Right lobe of liver (tissue), 4 donors: ENCODE measurements at regions not wholly inside any gene's neighbourhood (a gene's known extent, or its start where the extent isn't known, plus 50 kb on each side); places are given as distances from the start of the nearest gene placed in this dataset.

Experiments
- CTCF ChIP-seq, 4 donors: fragments of 200-600 bp in 3 of 4; fragments of 450-650 bp in 1 of 4; IDR thresholded peaks; one replicate each; pipeline versions ENCODE4 v1.5.1 to v1.8.0; 2016 to 2022; ENCODE audit warnings: antibody characterized with exemption in 4 of 4, mild to moderate bottlenecking in 2 of 4
- POLR2A ChIP-seq: fragments of 450-650 bp; IDR thresholded peaks from one replicate; pipeline ENCODE4 v1.6.1; 2017; ENCODE audit warnings: antibody characterized with exemption, mild to moderate bottlenecking
- donor health status: DM: no; HTN: no; CAD: no.
- donor health status: DM: no; HTN: no; CAD: no.
- donor health status: DM: no; HTN: yes; CAD: no.

GRCh38 chr3:28606283-28606682 is 257.7 kb upstream of the AZI2 start:
- TF ChIP-seq CTCF (IDR thresholded peaks at IDR 0.05) = no peak
- no peak for TF ChIP-seq POLR2A
